ENCODE measurements at regions not wholly inside any gene's neighbourhood (a gene's known extent, or its start where the extent isn't known, plus 50 kb on each side); places are given as distances from the start of the nearest gene placed in this dataset.

- Histone ChIP-seq H3K27ac (ENCODE audit: control insufficient read depth, insufficient read depth, low read length) (no peak overlapping the region), H3K9ac (ENCODE audit: control insufficient read depth, extremely low read depth, insufficient read depth, low read length) (no peak overlapping the region), H4K20me1 (ENCODE audit: control insufficient read depth, extremely low read depth, insufficient read depth, low read length) (no peaks in the 10 kb centered on the region), H3K27me3 (ENCODE audit: control insufficient read depth, extremely low read depth, insufficient read depth, low read length) (peaks cover 43% of the 10 kb centered on the region), H3K4me2 (ENCODE audit: control insufficient read depth, extremely low read depth, insufficient read depth, low read depth, low read length) (no peak overlapping the region), H3K36me3 (ENCODE audit: control insufficient read depth in 2 of 2, extremely low read depth in 1 of 2, insufficient read depth in 2 of 2, low read length in 2 of 2) (no peaks in the 10 kb centered on the region), H2AFZ (ENCODE audit: control insufficient read depth, low read length) (no peak overlapping the region), H3K4me1 (ENCODE audit: control insufficient read depth, extremely low read depth, insufficient read depth, low read length) (no peaks in the 10 kb centered on the region), H3K9me3 (ENCODE audit: control insufficient read depth, low read depth, low read length) (no peaks in the 10 kb centered on the region), H3K79me2 (ENCODE audit: control insufficient read depth, insufficient read depth, low read length) (no peaks in the 10 kb centered on the region), H3K4me3 (ENCODE audit: control insufficient read depth in 2 of 3, extremely low read depth in 1 of 3, insufficient read depth in 2 of 3, low read depth in 1 of 3, low read length in 3 of 3) (no peak overlapping the region), H3K9me1 (ENCODE audit: control insufficient read depth, extremely low read depth, insufficient read depth, low read length) (no peaks in the 10 kb centered on the region)
- DNase-seq (ENCODE audit: low read depth, low spot score) (no peak), FAIRE-seq (no peak)
- no peak for TF ChIP-seq CTCF (optimal IDR thresholded peaks at IDR 0.05 in 1 of 3, IDR thresholded peaks at IDR 0.05 in 1 of 3, conservative IDR thresholded peaks at IDR 0.05 in 1 of 3; ENCODE audit: extremely low read depth in 1 of 3, insufficient read depth in 2 of 3, low read length in 3 of 3)
- TF ChIP-seq EZH2 (IDR thresholded peaks at IDR 0.05; ENCODE audit: low read length), result no peak
- dilution Hi-C loops (cut with MboI; ENCODE audit: extremely low pct_ligation_motif_present, low sequenced_read_pairs), result no loop called here
These were observed 178.3 kb downstream of the ENGASE start for GRCh38 chr17:79252886-79253285.

- Histone ChIP-seq H3K36me3 (ENCODE audit: control insufficient read depth in 2 of 2, extremely low read depth in 1 of 2, insufficient read depth in 2 of 2, low read length in 2 of 2) (no peaks in the 10 kb centered on the region), H3K4me1 (ENCODE audit: control insufficient read depth, extremely low read depth, insufficient read depth, low read length) (no peaks in the 10 kb centered on the region), H3K27ac (ENCODE audit: control insufficient read depth, insufficient read depth, low read length) (no peak overlapping the region), H3K27me3 (ENCODE audit: control insufficient read depth, extremely low read depth, insufficient read depth, low read length) (peaks cover 37% of the 10 kb centered on the region), H3K9ac (ENCODE audit: control insufficient read depth, extremely low read depth, insufficient read depth, low read length) (no peak overlapping the region), H4K20me1 (ENCODE audit: control insufficient read depth, extremely low read depth, insufficient read depth, low read length) (no peaks in the 10 kb centered on the region), H3K9me3 (ENCODE audit: control insufficient read depth, low read depth, low read length) (no peaks in the 10 kb centered on the region), H3K79me2 (ENCODE audit: control insufficient read depth, insufficient read depth, low read length) (no peaks in the 10 kb centered on the region), H3K4me3 (ENCODE audit: control insufficient read depth in 2 of 3, extremely low read depth in 1 of 3, insufficient read depth in 2 of 3, low read depth in 1 of 3, low read length in 3 of 3) (no peak overlapping the region), H2AFZ (ENCODE audit: control insufficient read depth, low read length) (no peak overlapping the region), H3K9me1 (ENCODE audit: control insufficient read depth, extremely low read depth, insufficient read depth, low read length) (no peaks in the 10 kb centered on the region), H3K4me2 (ENCODE audit: control insufficient read depth, extremely low read depth, insufficient read depth, low read depth, low read length) (no peak overlapping the region)
- no peak for FAIRE-seq
- dilution Hi-C loops (cut with MboI; ENCODE audit: extremely low pct_ligation_motif_present, low sequenced_read_pairs), result no loop called here
- DNase-seq (ENCODE audit: low read depth, low spot score), result no peak
- TF ChIP-seq EZH2 (IDR thresholded peaks at IDR 0.05; ENCODE audit: low read length), result no peak
- no peak for TF ChIP-seq CTCF (optimal IDR thresholded peaks at IDR 0.05 in 1 of 3, IDR thresholded peaks at IDR 0.05 in 1 of 3, conservative IDR thresholded peaks at IDR 0.05 in 1 of 3; ENCODE audit: extremely low read depth in 1 of 3, insufficient read depth in 2 of 3, low read length in 3 of 3)
These were observed 177.2 kb downstream of the ENGASE start for GRCh38 chr17:79251824-79252223.

All from keratinocyte (primary cell).